ENCODE measurements at regions not wholly inside any gene's neighbourhood (a gene's known extent, or its start where the extent isn't known, plus 50 kb on each side); places are given as distances from the start of the nearest gene placed in this dataset.

GRCh38 chrX:137432609-137433008 is 133.3 kb upstream of the ZIC3 start:
- Histone ChIP-seq H3K9ac (no peak overlapping the region), H3K4me2 (no peak overlapping the region), H4K20me1 (ENCODE audit: insufficient read depth) (no peaks in the 10 kb centered on the region), H3K79me2 (ENCODE audit: insufficient read depth) (no peaks in the 10 kb centered on the region), H3K36me3 (replicated peaks in 1 of 2; ENCODE audit: control insufficient read depth in 1 of 2, insufficient read depth in 2 of 2, low read length in 1 of 2) (no peaks in the 10 kb centered on the region), H3K9me2 (no peaks in the 10 kb centered on the region), H3K27me3 (ENCODE audit: insufficient read depth) (peaks cover 23% of the 10 kb centered on the region), H3K27ac (ENCODE audit: low read depth in 2 of 2, low read length in 1 of 2) (no peak overlapping the region), H3F3A (replicated peaks; ENCODE audit: insufficient read depth) (no peaks in the 10 kb centered on the region), H3K4me1 (ENCODE audit: control insufficient read depth in 1 of 2, insufficient read depth in 2 of 2, low read depth in 1 of 2, low read length in 1 of 2) (no peaks in the 10 kb centered on the region), H2AFZ (ENCODE audit: low read depth) (no peak overlapping the region), H3K4me3 (ENCODE audit: low read depth in 2 of 2, low read length in 1 of 2) (no peak overlapping the region; a peak in 1 of 4 replicates), H3K9me3 (no peaks in the 10 kb centered on the region)
- WGBS (ENCODE audit: low lambda C conversion rate) = 0% methylated on average over 1 of the region's 1 CpG
- CTCF ChIA-PET = interaction anchor here (0.7 to 2.0 kb wide), 9 partner anchors 8 to 740 kb away, joined by 3 to 6 read pairs (median 4); no protein-coding TSS in a partner anchor
- TF ChIP-seq CTCF (IDR thresholded peaks at IDR 0.05) (peak; percentile 59), RAD21 (IDR thresholded peaks at IDR 0.05; ENCODE audit: low read length) (peak; percentile 55), TAF1 (IDR thresholded peaks at IDR 0.05; ENCODE audit: borderline replicate concordance, low read depth, low read length) (no peak), GABPA (IDR thresholded peaks at IDR 0.05; ENCODE audit: low read depth) (no peak), SMC3 (IDR thresholded peaks at IDR 0.05; ENCODE audit: low read depth, low read length) (peak; percentile 13; the same call in 1 of the 2 replicates)
- POLR2A ChIA-PET = no interaction called here
- peak; percentile 43 for DNase-seq

GRCh38 chrX:137431693-137432488 is 134.0 kb upstream of the ZIC3 start:
- Histone ChIP-seq H3K9me3 (no peaks in the 10 kb centered on the region), H3K4me1 (ENCODE audit: control insufficient read depth in 1 of 2, insufficient read depth in 2 of 2, low read depth in 1 of 2, low read length in 1 of 2) (no peaks in the 10 kb centered on the region), H3K9me2 (no peaks in the 10 kb centered on the region), H3K36me3 (replicated peaks in 1 of 2; ENCODE audit: control insufficient read depth in 1 of 2, insufficient read depth in 2 of 2, low read length in 1 of 2) (no peaks in the 10 kb centered on the region), H3F3A (replicated peaks; ENCODE audit: insufficient read depth) (no peaks in the 10 kb centered on the region), H4K20me1 (ENCODE audit: insufficient read depth) (no peaks in the 10 kb centered on the region), H3K27ac (ENCODE audit: low read depth in 2 of 2, low read length in 1 of 2) (no peak overlapping the region), H3K4me3 (ENCODE audit: low read depth in 2 of 2, low read length in 1 of 2) (no peak overlapping the region), H3K79me2 (ENCODE audit: insufficient read depth) (no peaks in the 10 kb centered on the region), H3K27me3 (ENCODE audit: insufficient read depth) (peaks cover 30% of the 10 kb centered on the region), H2AFZ (ENCODE audit: low read depth) (no peak overlapping the region), H3K9ac (no peak overlapping the region), H3K4me2 (no peak overlapping the region)
- ChIA-PET POLR2A (no interaction called here), CTCF (interaction anchor here (0.7 to 2.0 kb wide), 9 partner anchors 9 to 741 kb away, joined by 3 to 6 read pairs (median 4); no protein-coding TSS in a partner anchor)
- no peak for DNase-seq
- TF ChIP-seq FOXM1 (IDR thresholded peaks at IDR 0.05; ENCODE audit: low read depth) (no peak), RAD21 (IDR thresholded peaks at IDR 0.05; ENCODE audit: low read length) (no peak), MXI1 (IDR thresholded peaks at IDR 0.05; ENCODE audit: low read depth, low read length) (no peak), MAX (IDR thresholded peaks at IDR 0.05; ENCODE audit: low read depth) (no peak), ZBTB33 (IDR thresholded peaks at IDR 0.05; ENCODE audit: borderline replicate concordance, low read depth) (no peak), JUND (IDR thresholded peaks at IDR 0.05) (no peak), YY1 (IDR thresholded peaks at IDR 0.05; ENCODE audit: low read depth) (no peak), MEF2A (IDR thresholded peaks at IDR 0.05; ENCODE audit: borderline replicate concordance, low read depth) (no peak), CTCF (IDR thresholded peaks at IDR 0.05) (no peak), RFX5 (IDR thresholded peaks at IDR 0.05; ENCODE audit: low read length) (no peak), RCOR1 (IDR thresholded peaks at IDR 0.05; ENCODE audit: low read length) (no peak), ELF1 (IDR thresholded peaks at IDR 0.05) (no peak), EP300 (IDR thresholded peaks at IDR 0.05; ENCODE audit: borderline replicate concordance in 1 of 2, low read depth in 1 of 2, low read length in 1 of 2) (no peak), SIN3A (IDR thresholded peaks at IDR 0.05; ENCODE audit: borderline replicate concordance, low read depth, low read length) (no peak)
- 7% methylated on average over 2 of the region's 2 CpGs for WGBS (ENCODE audit: low lambda C conversion rate)

All from SK-N-SH (cell line).